ENCODE measurements at regions not wholly inside any gene's neighbourhood (a gene's known extent, or its start where the extent isn't known, plus 50 kb on each side); places are given as distances from the start of the nearest gene placed in this dataset.

GRCh38 chr10:88033385-88033784, 170.0 kb downstream of the PTEN start:
- TF ChIP-seq CTCF (IDR thresholded peaks at IDR 0.05; ENCODE audit: low read depth, low read length), result no peak
- no peak for DNase-seq (ENCODE audit: low read depth in 1 of 2, low spot score in 1 of 2)
- no peaks in the 10 kb centered on the region for H3K9me3 ChIP-seq (ENCODE audit: low read depth)

GRCh38 chr10:88033793-88034192, 170.4 kb downstream of the PTEN start:
- no peak overlapping the region for H3K27ac ChIP-seq
- no peak for DNase-seq (ENCODE audit: low read depth in 1 of 2, low spot score in 1 of 2)
- no peak for TF ChIP-seq CTCF (IDR thresholded peaks at IDR 0.05; ENCODE audit: low read depth, low read length)

More at GRCh38 chr10:88033385-88033784, 170.0 kb downstream of the PTEN start:
- H3K4me3 ChIP-seq, result no peak overlapping the region
- H3K27me3 ChIP-seq, result no peaks in the 10 kb centered on the region
- no peak overlapping the region for H3K27ac ChIP-seq
- H3K4me1 ChIP-seq (ENCODE audit: low read depth), result peaks cover 5% of the 10 kb centered on the region
- no peaks in the 10 kb centered on the region for H3K36me3 ChIP-seq

GRCh38 chr10:88036126-88036525, 172.7 kb downstream of the PTEN start:
- H3K9me3 ChIP-seq (ENCODE audit: low read depth), result no peaks in the 10 kb centered on the region
- TF ChIP-seq CTCF (IDR thresholded peaks at IDR 0.05; ENCODE audit: low read depth, low read length), result no peak
- no peak for DNase-seq (ENCODE audit: low read depth in 1 of 2, low spot score in 1 of 2)
- no peak overlapping the region for H3K27ac ChIP-seq
- no peaks in the 10 kb centered on the region for H3K4me1 ChIP-seq (ENCODE audit: low read depth)
- no peaks in the 10 kb centered on the region for H3K36me3 ChIP-seq
- H3K4me3 ChIP-seq, result no peak overlapping the region
- H3K27me3 ChIP-seq, result no peaks in the 10 kb centered on the region

More at GRCh38 chr10:88033793-88034192, 170.4 kb downstream of the PTEN start:
- Histone ChIP-seq H3K9me3 (ENCODE audit: low read depth) (no peaks in the 10 kb centered on the region), H3K4me3 (no peak overlapping the region), H3K27me3 (no peaks in the 10 kb centered on the region), H3K4me1 (ENCODE audit: low read depth) (peaks cover under 1% of the 10 kb centered on the region), H3K36me3 (no peaks in the 10 kb centered on the region)

- no peak for DNase-seq (ENCODE audit: low read depth in 1 of 2, low spot score in 1 of 2)
- Histone ChIP-seq H3K36me3 (no peaks in the 10 kb centered on the region), H3K9me3 (ENCODE audit: low read depth) (no peaks in the 10 kb centered on the region), H3K27ac (no peak overlapping the region), H3K4me1 (ENCODE audit: low read depth) (peaks cover 9% of the 10 kb centered on the region), H3K27me3 (no peaks in the 10 kb centered on the region), H3K4me3 (no peak overlapping the region)
- TF ChIP-seq CTCF (IDR thresholded peaks at IDR 0.05; ENCODE audit: low read depth, low read length), result no peak
Measured at GRCh38 chr10:88037623-88038022, 174.2 kb downstream of the PTEN start.

- H3K9me3 ChIP-seq (ENCODE audit: low read depth), result no peaks in the 10 kb centered on the region
- no peak overlapping the region for H3K4me3 ChIP-seq
- H3K36me3 ChIP-seq, result no peaks in the 10 kb centered on the region
- H3K27me3 ChIP-seq, result no peaks in the 10 kb centered on the region
- peaks cover 9% of the 10 kb centered on the region for H3K4me1 ChIP-seq (ENCODE audit: low read depth)
- DNase-seq (ENCODE audit: low read depth in 1 of 2, low spot score in 1 of 2), result peak in 1 of 2 donors; percentile 92
- no peak overlapping the region for H3K27ac ChIP-seq
- TF ChIP-seq CTCF (IDR thresholded peaks at IDR 0.05; ENCODE audit: low read depth, low read length), result no peak
Measured at GRCh38 chr10:88038268-88038667, 174.8 kb downstream of the PTEN start.
